DOHH2 (cell line): ENCODE measurements at regions not wholly inside any gene's neighbourhood (a gene's known extent, or its start where the extent isn't known, plus 50 kb on each side); places are given as distances from the start of the nearest gene placed in this dataset.

Experiments
- H3F3A ChIP-seq: fragments of 200-600 bp; sonication (generic), shearing (Covaris generic); 2 replicates; pipeline ENCODE4 v1.6.0; 2016; ENCODE audit warnings: antibody characterized with exemption, mild to moderate bottlenecking; ENCODE audit not compliant: control insufficient read depth, insufficient read depth
- H3K27ac ChIP-seq: fragments of 200-600 bp; sonication (generic); 2 replicates; pipeline ENCODE4 v1.5.1; 2014; ENCODE audit warnings: low read depth, mild to moderate bottlenecking, low read length, moderate library complexity
- H3K27me3 ChIP-seq: fragments of 200-600 bp; sonication (generic); 2 replicates; pipeline ENCODE4 v1.6.1; 2014; ENCODE audit warnings: mild to moderate bottlenecking, low read length, mixed read lengths; ENCODE audit not compliant: control insufficient read depth
- H3K36me3 ChIP-seq: fragments of 200-600 bp; sonication (generic); 2 replicates; pipeline ENCODE4 v1.6.1; 2014; ENCODE audit warnings: mild to moderate bottlenecking, low read length, moderate library complexity, mixed read lengths; ENCODE audit not compliant: control insufficient read depth
- H3K4me1 ChIP-seq: fragments of 200-600 bp; sonication (generic); 2 replicates; pipeline ENCODE4 v1.6.1; 2014; ENCODE audit warnings: mild to moderate bottlenecking, low read length, mixed read lengths; ENCODE audit not compliant: control insufficient read depth
- H3K4me2 ChIP-seq: fragments of 200-600 bp; sonication (generic); 2 replicates; pipeline ENCODE4 v1.6.0; 2014; ENCODE audit warnings: mild to moderate bottlenecking, low read length, moderate library complexity
- H3K4me3 ChIP-seq: fragments of 200-600 bp; sonication (generic); 2 replicates; pipeline ENCODE4 v1.5.1; 2014; ENCODE audit warnings: mild to moderate bottlenecking, low read length, mixed read lengths
- H3K79me2 ChIP-seq: fragments of 200-600 bp; sonication (generic); 2 replicates; pipeline ENCODE4 v1.6.1; 2014; ENCODE audit warnings: mild to moderate bottlenecking, low read length, mixed read lengths; ENCODE audit not compliant: control insufficient read depth
- H3K9me2 ChIP-seq: fragments of 200-600 bp; sonication (generic); replicated peaks from 2 replicates; pipeline ENCODE4 v1.6.1; 2014; ENCODE audit warnings: mild to moderate bottlenecking, low read length, mixed read lengths; ENCODE audit not compliant: control insufficient read depth
- H3K9me3 ChIP-seq: fragments of 200-600 bp; sonication (generic); 2 replicates; pipeline ENCODE4 v1.6.1; 2014; ENCODE audit warnings: antibody characterized with exemption, low read length, mixed read lengths; ENCODE audit not compliant: control insufficient read depth, insufficient read depth
- H4K20me1 ChIP-seq: fragments of 200-600 bp; sonication (generic); 2 replicates; pipeline ENCODE4 v1.6.0; 2014; ENCODE audit warnings: low read depth, mild to moderate bottlenecking, antibody characterized with exemption, low read length, moderate library complexity; ENCODE audit not compliant: control insufficient read depth, insufficient read depth
- CTCF ChIP-seq: fragments of 200-600 bp; sonication (generic); IDR thresholded peaks from one replicate; pipeline ENCODE4 v1.5.1; 2014; ENCODE audit warnings: antibody characterized with exemption, mild to moderate bottlenecking, low read depth, low read length; ENCODE audit not compliant: poor library complexity, severe bottlenecking
- EZH2phosphoT487 ChIP-seq: fragments of 200-600 bp; sonication (generic); IDR thresholded peaks from 2 replicates; pipeline ENCODE4 v1.6.1; 2017; ENCODE audit warnings: borderline replicate concordance, mild to moderate bottlenecking, antibody characterized with exemption, low read length, moderate library complexity, mixed read lengths

- TF ChIP-seq EZH2phosphoT487 (no peak), CTCF (no peak)
- no peak overlapping the region for H3K27ac ChIP-seq
- no peaks in the 10 kb centered on the region for H3K9me2 ChIP-seq
- no peak overlapping the region for H3K4me2 ChIP-seq
- H4K20me1 ChIP-seq: no peaks in the 10 kb centered on the region
- H3K79me2 ChIP-seq: no peaks in the 10 kb centered on the region
- H3K36me3 ChIP-seq: no peaks in the 10 kb centered on the region
- no peaks in the 10 kb centered on the region for H3K4me1 ChIP-seq
- no peaks in the 10 kb centered on the region for H3K9me3 ChIP-seq
- no peak overlapping the region for H3K4me3 ChIP-seq
- no peaks in the 10 kb centered on the region for H3K27me3 ChIP-seq
- H3F3A ChIP-seq: no peaks in the 10 kb centered on the region
Measured at GRCh38 chr14:38038986-38039385, 168.7 kb upstream of the SSTR1 start.

DNA sequence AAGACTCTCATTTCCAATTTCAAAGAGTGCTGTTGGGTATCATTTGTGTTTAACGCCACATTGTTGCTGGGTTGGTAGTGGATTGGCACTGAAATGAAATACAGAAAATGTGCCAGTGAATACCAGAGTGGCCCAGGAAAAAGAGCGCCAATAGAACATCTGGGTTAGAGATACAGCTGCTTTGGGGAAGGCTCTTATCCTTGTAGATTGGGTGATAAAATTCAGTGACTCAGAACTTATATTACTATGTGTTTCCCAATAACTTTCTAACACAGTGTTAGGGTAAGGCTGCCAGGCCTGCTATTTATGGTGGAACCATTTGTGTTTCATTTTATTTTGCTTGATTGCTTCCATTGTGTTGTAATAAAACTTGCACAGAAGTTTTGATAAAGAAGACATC is 168.2 kb upstream of the SSTR1 start:
- TF ChIP-seq CTCF (no peak), EZH2phosphoT487 (no peak)
- Histone ChIP-seq H3K79me2 (no peaks in the 10 kb centered on the region), H3K27ac (no peak overlapping the region), H3K36me3 (no peaks in the 10 kb centered on the region), H3K9me3 (no peaks in the 10 kb centered on the region), H3K4me2 (no peak overlapping the region), H3F3A (no peaks in the 10 kb centered on the region), H3K9me2 (no peaks in the 10 kb centered on the region), H4K20me1 (no peaks in the 10 kb centered on the region), H3K4me1 (no peaks in the 10 kb centered on the region), H3K4me3 (no peak overlapping the region), H3K27me3 (no peaks in the 10 kb centered on the region)

- H3K9me3 ChIP-seq: no peaks in the 10 kb centered on the region
- no peak overlapping the region for H3K4me2 ChIP-seq
- no peaks in the 10 kb centered on the region for H3K27me3 ChIP-seq
- H4K20me1 ChIP-seq: no peaks in the 10 kb centered on the region
- H3K79me2 ChIP-seq: no peaks in the 10 kb centered on the region
- H3K9me2 ChIP-seq: no peaks in the 10 kb centered on the region
- TF ChIP-seq EZH2phosphoT487 (no peak), CTCF (no peak)
- no peaks in the 10 kb centered on the region for H3K36me3 ChIP-seq
- no peaks in the 10 kb centered on the region for H3F3A ChIP-seq
- H3K4me3 ChIP-seq: no peak overlapping the region
- H3K27ac ChIP-seq: no peak overlapping the region
- no peaks in the 10 kb centered on the region for H3K4me1 ChIP-seq
Measured at GRCh38 chr14:38040411-38040810, 167.3 kb upstream of the SSTR1 start.

DNA sequence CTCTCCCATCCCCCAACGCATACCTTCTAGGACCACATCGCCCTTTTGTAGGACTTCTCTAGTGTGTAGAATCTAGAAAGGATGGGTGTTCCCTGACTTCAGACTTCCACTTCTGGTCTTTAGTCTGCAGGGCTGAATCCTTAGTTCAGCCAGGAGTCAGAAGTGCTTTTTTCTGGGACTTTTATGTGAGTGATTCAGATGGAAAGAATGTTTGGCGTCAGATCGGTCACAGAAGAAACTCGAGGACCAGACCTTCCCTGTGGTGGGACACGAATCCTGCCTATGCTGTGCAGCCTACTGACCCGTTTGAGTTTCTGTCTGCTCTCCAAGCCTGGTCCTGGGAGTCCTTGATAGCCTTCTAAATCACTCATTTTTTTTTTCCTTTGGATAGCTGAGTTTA is 165.4 kb upstream of the SSTR1 start:
- no peaks in the 10 kb centered on the region for H3K36me3 ChIP-seq
- no peaks in the 10 kb centered on the region for H3K79me2 ChIP-seq
- no peaks in the 10 kb centered on the region for H4K20me1 ChIP-seq
- no peaks in the 10 kb centered on the region for H3F3A ChIP-seq
- H3K27ac ChIP-seq: no peak overlapping the region
- no peaks in the 10 kb centered on the region for H3K9me2 ChIP-seq
- no peaks in the 10 kb centered on the region for H3K9me3 ChIP-seq
- TF ChIP-seq CTCF: no peak
- no peak for TF ChIP-seq EZH2phosphoT487
- no peak overlapping the region for H3K4me3 ChIP-seq
- H3K4me1 ChIP-seq: peaks cover 8% of the 10 kb centered on the region
- no peaks in the 10 kb centered on the region for H3K27me3 ChIP-seq
- H3K4me2 ChIP-seq: no peak overlapping the region
